Muscle layer of duodenum (tissue), 2 donors: ENCODE measurements at regions not wholly inside any gene's neighbourhood (a gene's known extent, or its start where the extent isn't known, plus 50 kb on each side); places are given as distances from the start of the nearest gene placed in this dataset.
"Not testable (repeated sequence)": the region's sequence is repeated elsewhere in the genome, so short reads cannot be mapped to it uniquely, and the experiment has no call there.

Experiments used
- H3K27ac ChIP-seq: one replicate; pipeline ENCODE4 v1.7.0; 2013; ENCODE audit warnings: mild to moderate bottlenecking, low read length
- H3K27me3 ChIP-seq: one replicate; pipeline ENCODE4 v1.7.0; 2013; ENCODE audit warnings: low read depth, mild to moderate bottlenecking, control low read depth, low read length
- H3K36me3 ChIP-seq, 2 donors: one replicate each; pipeline ENCODE4 v1.7.0; 2013; ENCODE audit warnings: low read length in 2 of 2, control low read depth in 1 of 2, mild to moderate bottlenecking in 1 of 2; ENCODE audit not compliant: insufficient read depth in 2 of 2, control insufficient read depth in 1 of 2
- H3K4me1 ChIP-seq, 2 donors: one replicate each; pipeline ENCODE4 v1.7.0; 2013; ENCODE audit warnings: low read length in 2 of 2, mild to moderate bottlenecking in 2 of 2, control low read depth in 1 of 2, moderate library complexity in 1 of 2; ENCODE audit not compliant: insufficient read depth in 2 of 2, control insufficient read depth in 1 of 2
- H3K4me3 ChIP-seq, 2 donors: one replicate each; pipeline ENCODE4 v1.7.0; 2013; ENCODE audit warnings: low read length in 2 of 2, low read depth in 1 of 2, mild to moderate bottlenecking in 1 of 2
- H3K9me3 ChIP-seq, 2 donors: one replicate each; pipeline ENCODE4 v1.7.0; 2013; ENCODE audit warnings: low read length in 2 of 2, control low read depth in 1 of 2, mild to moderate bottlenecking in 1 of 2; ENCODE audit not compliant: control insufficient read depth in 1 of 2
- donor health status: healthy.

DNA sequence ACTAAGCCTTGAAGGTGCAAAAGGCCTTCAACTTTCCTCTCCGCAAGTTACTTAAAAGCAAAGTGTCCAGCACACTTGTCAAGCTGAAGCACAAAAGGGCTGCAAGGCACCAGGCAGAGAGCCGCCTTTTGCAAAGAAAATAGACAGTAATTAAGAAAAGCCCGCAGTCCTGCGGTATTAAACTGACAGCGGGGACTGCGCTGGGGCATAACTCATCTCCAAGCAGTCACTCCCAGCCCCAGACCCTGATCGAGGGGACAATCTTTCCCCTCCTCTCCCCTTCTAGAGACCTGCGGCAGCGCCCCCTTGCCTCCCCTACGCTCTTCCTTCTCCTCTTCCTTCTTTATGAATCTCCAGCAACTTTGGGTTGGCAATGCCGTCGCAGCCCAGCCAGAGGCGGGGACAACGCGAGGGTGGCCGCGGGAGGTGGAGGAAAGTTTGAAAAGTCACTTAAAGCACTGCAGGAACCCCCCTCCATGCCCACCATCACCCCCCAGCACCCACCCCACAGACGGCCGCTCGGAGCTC lies 200.9 kb upstream of the CAND1 start:
- Histone ChIP-seq H3K36me3 (no peaks in the 10 kb centered on the region), H3K27me3 (peaks cover 4% of the 10 kb centered on the region), H3K9me3 (no peaks in the 10 kb centered on the region), H3K4me1 (peaks cover 0 to 9% of the 10 kb centered on the region in 2 donors), H3K27ac (no peak overlapping the region), H3K4me3 (peak overlapping the region; percentile 47 to 72)

DNA sequence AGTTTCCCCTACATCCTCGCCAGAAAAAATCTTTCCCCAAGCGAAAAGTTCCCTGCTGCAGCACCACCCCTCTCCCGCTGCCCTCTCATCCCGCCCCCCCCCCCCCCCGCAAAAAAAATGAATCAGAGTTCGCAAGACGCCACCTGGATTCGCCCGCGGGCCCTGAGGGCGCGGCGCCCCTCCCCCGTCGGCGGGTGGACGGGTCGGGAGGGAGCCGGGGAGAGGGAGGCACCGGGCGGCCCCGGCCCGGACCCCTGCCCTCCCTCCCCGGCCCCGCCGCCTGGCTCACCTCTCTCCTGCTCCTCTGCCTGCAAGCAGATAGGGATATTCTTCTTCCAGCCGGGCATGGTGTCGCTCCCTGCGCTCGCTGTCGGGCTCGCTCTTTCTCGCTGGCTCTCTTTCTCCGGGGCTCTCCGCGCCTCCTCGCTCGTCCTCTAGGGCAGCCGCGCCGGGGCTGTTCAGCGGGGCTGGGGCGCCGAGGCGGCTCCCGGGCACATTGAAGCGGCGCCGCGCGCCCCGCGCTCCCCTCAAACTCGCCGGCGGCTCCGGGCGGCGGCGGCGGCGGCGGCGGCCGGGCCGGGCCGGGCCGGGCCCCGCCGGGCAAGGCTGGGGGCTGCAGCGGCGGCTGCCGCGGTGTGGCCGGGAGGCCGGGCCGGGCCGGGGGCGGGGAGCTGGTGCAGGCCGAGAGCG lies 200.3 kb upstream of the CAND1 start:
- Histone ChIP-seq H3K27ac (no peak overlapping the region), H3K4me3 (peak overlapping the region in 1 of 2 donors; percentile 72), H3K9me3 (no peaks in the 10 kb centered on the region), H3K27me3 (peaks cover 4% of the 10 kb centered on the region), H3K4me1 (peaks cover 0 to 9% of the 10 kb centered on the region in 2 donors), H3K36me3 (no peaks in the 10 kb centered on the region)

DNA sequence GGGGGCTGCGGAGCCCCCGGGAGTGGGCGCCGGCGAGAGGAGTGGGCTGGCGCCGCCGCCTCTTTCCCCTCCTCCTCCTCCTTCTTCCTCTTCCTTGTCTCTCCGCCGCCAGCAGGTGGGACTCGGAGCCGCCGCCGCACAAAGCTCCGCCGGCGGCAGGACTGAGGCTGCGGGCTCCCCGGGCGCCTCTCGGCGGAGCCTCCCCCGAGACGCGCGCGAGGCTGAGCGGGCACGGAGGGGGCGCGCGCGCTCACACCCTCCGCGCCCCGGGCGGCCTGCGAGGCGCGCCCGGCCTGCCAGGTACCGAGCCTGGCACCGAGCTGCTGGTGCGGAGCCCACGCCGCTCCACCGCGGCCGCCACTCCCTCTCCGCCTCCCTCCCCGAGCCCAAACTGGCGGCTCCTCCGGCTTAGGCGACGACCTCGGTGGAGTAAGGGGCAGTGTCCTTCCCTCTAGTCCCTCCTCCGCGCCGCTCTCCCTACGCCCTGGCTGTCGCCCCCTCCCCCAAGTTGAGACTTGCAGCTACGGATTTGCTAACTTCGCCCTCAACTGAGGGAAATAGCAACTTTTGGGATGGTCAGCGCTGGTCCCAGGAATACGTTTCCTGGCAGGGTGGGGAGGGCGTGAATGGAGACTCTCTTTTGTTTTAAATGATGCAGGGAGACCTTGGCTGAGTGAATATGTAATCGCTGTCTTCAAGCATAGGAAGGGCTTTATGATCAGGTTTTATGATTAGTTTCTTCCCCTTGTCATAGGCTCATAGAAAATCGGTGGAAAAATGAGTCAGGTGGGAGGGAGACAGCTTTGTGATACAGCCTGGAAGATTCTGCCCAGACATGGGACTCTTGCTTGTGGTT lies 199.5 kb upstream of the CAND1 start:
- Histone ChIP-seq H3K36me3 (no peaks in the 10 kb centered on the region), H3K27ac (no peak overlapping the region), H3K4me1 (peaks cover 0 to 9% of the 10 kb centered on the region in 2 donors), H3K4me3 (peak overlapping the region; percentile 52 to 72), H3K9me3 (no peaks in the 10 kb centered on the region), H3K27me3 (peaks cover 4% of the 10 kb centered on the region)

DNA sequence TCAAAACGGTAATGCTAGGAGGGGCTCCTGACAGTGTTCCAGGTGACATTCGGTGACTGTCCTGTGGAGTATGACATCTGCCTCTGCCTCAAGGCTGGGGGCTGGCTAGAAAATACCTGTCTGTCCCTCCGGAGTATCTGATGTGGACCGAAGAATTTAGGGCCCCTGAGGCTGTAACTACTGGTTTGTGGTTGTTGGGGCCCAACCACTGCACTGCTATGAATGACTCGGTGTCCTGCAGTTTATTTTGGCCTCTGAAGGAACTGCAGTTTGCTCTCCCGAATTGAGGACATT lies 198.9 kb upstream of the CAND1 start:
- Histone ChIP-seq H3K9me3 (no peaks in the 10 kb centered on the region), H3K27me3 (peaks cover 4% of the 10 kb centered on the region), H3K4me3 (peak overlapping the region in 1 of 2 donors; percentile 72), H3K36me3 (no peaks in the 10 kb centered on the region), H3K4me1 (peaks cover 0 to 9% of the 10 kb centered on the region in 2 donors), H3K27ac (no peak overlapping the region)

DNA sequence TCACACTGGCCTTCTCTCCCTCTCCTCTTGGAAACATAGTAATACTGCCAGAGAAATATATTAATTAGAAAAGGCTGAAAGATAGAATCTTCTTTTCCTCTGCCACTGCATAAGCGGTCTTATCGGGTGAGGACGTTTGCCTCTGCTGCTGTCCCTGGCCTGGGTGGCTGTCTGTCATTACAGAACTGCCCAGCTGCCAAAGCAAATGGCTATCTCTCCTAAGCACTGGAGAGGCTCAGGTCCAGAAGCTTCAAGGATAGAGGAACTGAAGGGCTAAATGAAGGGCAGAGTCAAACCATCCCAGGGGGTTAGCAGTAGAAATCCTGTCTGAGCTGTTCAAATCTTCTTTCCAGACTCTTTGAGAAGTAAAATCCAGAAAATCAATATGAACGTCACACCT lies 198.6 kb upstream of the CAND1 start:
- Histone ChIP-seq H3K27me3 (peaks cover 4% of the 10 kb centered on the region), H3K4me3 (no peak overlapping the region), H3K4me1 (peaks cover 0 to 9% of the 10 kb centered on the region in 2 donors), H3K9me3 (no peaks in the 10 kb centered on the region), H3K27ac (no peak overlapping the region), H3K36me3 (no peaks in the 10 kb centered on the region)

DNA sequence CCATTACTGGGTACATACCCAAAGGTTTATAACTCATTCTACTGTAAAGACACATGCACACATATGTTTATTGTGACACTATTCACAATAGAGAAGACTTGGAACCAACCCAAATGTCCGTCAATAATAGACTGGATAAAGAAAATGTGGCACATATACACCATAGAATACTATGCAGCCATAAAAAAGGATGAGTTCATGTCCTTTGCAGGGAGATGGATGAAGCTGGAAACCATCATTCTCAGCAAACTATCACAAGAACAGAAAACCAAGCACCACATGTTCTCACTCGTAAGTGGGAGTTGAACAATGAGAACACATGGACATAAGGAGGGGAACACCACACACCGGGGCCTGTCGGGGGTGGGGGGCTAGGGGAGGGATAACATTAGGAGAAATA lies 196.9 kb upstream of the CAND1 start:
- not testable (repeated sequence) for H3K27me3 ChIP-seq, H3K36me3 ChIP-seq, H3K9me3 ChIP-seq, H3K4me3 ChIP-seq, H3K4me1 ChIP-seq, H3K27ac ChIP-seq

DNA sequence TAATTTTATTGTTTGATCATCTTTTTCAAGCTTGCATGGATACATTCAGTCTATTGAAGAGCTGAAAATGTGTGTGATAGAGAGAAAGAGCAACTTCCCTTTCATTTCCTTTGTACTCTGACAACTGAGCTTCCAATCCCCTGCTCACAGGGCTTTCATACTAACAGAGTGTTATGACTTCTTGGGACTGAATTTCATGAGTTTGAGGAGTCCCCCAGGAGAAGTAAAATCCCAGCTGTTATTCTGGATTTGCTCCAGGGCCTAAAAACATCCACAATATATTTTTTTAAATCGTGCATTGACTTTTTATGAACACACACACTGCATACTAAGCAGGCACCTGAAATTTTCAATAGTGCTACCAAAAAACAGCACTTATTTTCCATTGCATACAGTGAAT lies 195.8 kb upstream of the CAND1 start:
- Histone ChIP-seq H3K4me3 (no peak overlapping the region), H3K27me3 (no peaks in the 10 kb centered on the region), H3K27ac (no peak overlapping the region), H3K4me1 (peaks cover 0 to 9% of the 10 kb centered on the region in 2 donors), H3K9me3 (no peaks in the 10 kb centered on the region), H3K36me3 (no peaks in the 10 kb centered on the region)

DNA sequence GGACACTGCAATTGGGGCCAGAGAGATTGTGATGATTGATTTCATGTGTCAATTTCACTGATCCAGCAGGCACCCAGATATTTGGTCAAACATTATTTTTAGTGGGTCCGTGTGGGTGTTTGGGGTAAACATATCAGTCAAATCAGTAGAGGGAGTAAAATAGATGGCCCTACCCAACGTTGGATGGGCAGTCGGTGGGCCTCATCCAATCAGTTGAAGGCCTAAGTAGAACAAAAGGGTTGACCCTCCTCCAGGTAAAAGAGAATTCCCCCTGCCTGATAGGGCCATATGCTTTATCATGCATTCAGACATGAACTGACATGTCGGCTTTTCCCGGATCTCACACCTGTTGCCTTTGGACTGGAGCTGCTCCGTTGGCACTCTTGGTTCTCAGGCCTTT lies 195.1 kb upstream of the CAND1 start:
- Histone ChIP-seq H3K4me1 (peaks cover 0 to 9% of the 10 kb centered on the region in 2 donors), H3K27me3 (no peaks in the 10 kb centered on the region), H3K36me3 (no peaks in the 10 kb centered on the region), H3K9me3 (no peaks in the 10 kb centered on the region), H3K4me3 (no peak overlapping the region), H3K27ac (no peak overlapping the region)

DNA sequence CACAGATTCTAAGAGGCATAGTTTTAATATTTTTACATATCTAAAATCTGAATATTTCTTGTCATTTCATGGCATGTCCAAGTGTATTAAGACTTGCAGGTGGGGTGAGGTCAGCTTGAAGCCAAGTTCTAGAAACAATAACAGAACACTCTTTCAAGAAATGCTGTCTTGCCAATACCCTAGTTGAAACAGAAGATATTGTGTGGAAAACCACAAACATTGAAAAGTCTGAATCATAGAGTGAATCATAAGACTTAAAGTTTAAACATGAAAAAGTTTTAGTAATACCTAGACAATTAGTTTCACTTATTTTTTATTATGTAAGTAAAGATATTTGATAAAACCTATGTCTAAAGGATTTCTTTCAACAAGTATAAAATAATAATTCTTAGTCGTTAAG lies 191.5 kb upstream of the CAND1 start:
- H3K4me1 ChIP-seq = no peaks in the 10 kb centered on the region

DNA sequence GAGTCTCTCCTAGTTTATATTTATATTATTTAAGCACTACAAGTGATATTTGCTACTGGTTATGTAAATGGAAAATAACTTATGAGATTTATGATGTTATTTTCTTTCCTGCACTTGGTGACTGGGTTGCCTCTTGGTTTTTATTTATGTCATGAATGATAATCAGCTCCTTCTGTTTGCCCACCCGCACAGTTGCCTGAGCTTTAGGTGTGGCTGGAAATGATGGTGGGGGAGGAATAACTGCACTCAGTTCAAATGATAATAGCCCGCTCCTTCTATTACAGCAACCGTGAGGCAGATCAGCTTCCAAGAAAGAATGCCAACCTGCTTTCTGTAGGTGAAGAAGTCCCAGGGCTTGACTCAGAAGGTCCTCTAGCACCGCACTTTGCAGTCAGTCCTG lies 190.2 kb upstream of the CAND1 start:
- Histone ChIP-seq H3K4me3 (no peak overlapping the region), H3K9me3 (no peaks in the 10 kb centered on the region), H3K36me3 (no peaks in the 10 kb centered on the region), H3K4me1 (no peaks in the 10 kb centered on the region), H3K27me3 (no peaks in the 10 kb centered on the region), H3K27ac (no peak overlapping the region)

More for the DNA sequence above, 191.5 kb upstream of the CAND1 start:
- no peaks in the 10 kb centered on the region for H3K36me3 ChIP-seq
- no peaks in the 10 kb centered on the region for H3K27me3 ChIP-seq
- no peaks in the 10 kb centered on the region for H3K9me3 ChIP-seq
- no peak overlapping the region for H3K27ac ChIP-seq
- H3K4me3 ChIP-seq = no peak overlapping the region

DNA sequence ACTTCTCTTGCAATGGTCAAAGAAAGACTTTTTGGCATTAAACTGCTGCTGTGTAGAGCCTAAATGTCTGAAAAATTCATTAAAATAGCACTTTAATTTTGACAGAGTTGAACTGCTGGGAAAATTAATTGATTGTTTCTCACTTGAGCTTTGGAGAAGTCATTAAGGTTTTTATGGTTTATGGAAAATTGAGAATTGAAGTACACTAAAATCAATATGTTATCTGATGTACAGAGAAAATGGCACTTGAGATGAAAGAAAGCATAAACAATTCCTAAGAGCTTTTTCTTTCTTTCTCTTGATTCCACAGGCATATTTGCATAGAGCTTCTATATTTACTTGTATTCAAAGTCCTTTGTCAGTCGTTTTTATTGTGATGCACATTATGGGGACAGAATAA lies 188.5 kb upstream of the CAND1 start:
- H3K27ac ChIP-seq = no peak overlapping the region
- H3K27me3 ChIP-seq = no peaks in the 10 kb centered on the region
- H3K4me1 ChIP-seq = no peaks in the 10 kb centered on the region
- no peak overlapping the region for H3K4me3 ChIP-seq
- no peaks in the 10 kb centered on the region for H3K9me3 ChIP-seq
- H3K36me3 ChIP-seq = no peaks in the 10 kb centered on the region
